ENCODE measurements at regions not wholly inside any gene's neighbourhood (a gene's known extent, or its start where the extent isn't known, plus 50 kb on each side); places are given as distances from the start of the nearest gene placed in this dataset.

GRCh38 chr9:99561961-99562565, 259.6 kb upstream of the NR4A3 start:
- TF ChIP-seq CTCF (IDR thresholded peaks at IDR 0.05; ENCODE audit: low read depth, low read length, poor library complexity, severe bottlenecking), result no peak
- no peak for TF ChIP-seq EZH2phosphoT487 (IDR thresholded peaks at IDR 0.05; ENCODE audit: borderline replicate concordance, low read length)

Data from DOHH2 (cell line).